ENCODE measurements at regions not wholly inside any gene's neighbourhood (a gene's known extent, or its start where the extent isn't known, plus 50 kb on each side); places are given as distances from the start of the nearest gene placed in this dataset.

GRCh38 chr20:6664574-6664973 lies 102.9 kb upstream of the BMP2 start:
- ChIA-PET CTCF (no interaction called here), POLR2A (no interaction called here)
- peaks cover 6% of the 10 kb centered on the region; the same call in 1 of the 2 replicates for H3K9me3 ChIP-seq
- H3K27me3 Mint-ChIP-seq (ENCODE audit: insufficient read depth, unreplicated experiment), result no peaks in the 10 kb centered on the region
- no peak for TF ChIP-seq CTCF (IDR thresholded peaks at IDR 0.05; ENCODE audit: insufficient read depth in 1 of 2, low read depth in 1 of 2, low read length in 1 of 2, severe bottlenecking in 1 of 2, unreplicated experiment in 1 of 2)
- peaks cover 34% of the 10 kb centered on the region for H3K4me1 Mint-ChIP-seq (ENCODE audit: low read depth, unreplicated experiment)
- H3K9me3 Mint-ChIP-seq (ENCODE audit: unreplicated experiment), result peaks cover 18% of the 10 kb centered on the region
- H3K27me3 ChIP-seq (replicated peaks; ENCODE audit: control insufficient read depth, insufficient read depth, low read length), result no peaks in the 10 kb centered on the region
- intact Hi-C loops (cut with micrococcal nuclease; ENCODE audit: unreplicated experiment), result no loop called here
- H3K4me3 ChIP-seq (ENCODE audit: low read depth, low read length), result no peak overlapping the region
- no peaks in the 10 kb centered on the region for H3K36me3 ChIP-seq (ENCODE audit: control insufficient read depth, insufficient read depth, low read length)
- H3K4me3 Mint-ChIP-seq (ENCODE audit: unreplicated experiment), result no peak overlapping the region
- DNase-seq, result no peak
- BruUV-seq (replicated peaks), result no TSS peak
- H3K27ac Mint-ChIP-seq (ENCODE audit: unreplicated experiment), result no peak overlapping the region
- no peaks in the 10 kb centered on the region for H3K36me3 Mint-ChIP-seq (ENCODE audit: insufficient read depth, unreplicated experiment)
- H3K4me1 ChIP-seq, result peaks cover 36% of the 10 kb centered on the region

GRCh38 chr20:6663751-6664388 lies 103.6 kb upstream of the BMP2 start:
- DNase-seq, result no peak
- BruUV-seq (replicated peaks), result no TSS peak
- intact Hi-C loops (cut with micrococcal nuclease; ENCODE audit: unreplicated experiment), result loop anchor here (2.0 kb wide), 1 partner anchor 17 kb away; no protein-coding TSS in a partner anchor

GRCh38 chr20:6663104-6663503 lies 104.4 kb upstream of the BMP2 start:
- no peak for DNase-seq
- peaks cover 18% of the 10 kb centered on the region for H3K9me3 Mint-ChIP-seq (ENCODE audit: unreplicated experiment)
- no peak for TF ChIP-seq CTCF (IDR thresholded peaks at IDR 0.05; ENCODE audit: insufficient read depth in 1 of 2, low read depth in 1 of 2, low read length in 1 of 2, severe bottlenecking in 1 of 2, unreplicated experiment in 1 of 2)
- CTCF ChIA-PET, result no interaction called here
- Histone ChIP-seq H3K27me3 (replicated peaks; ENCODE audit: control insufficient read depth, insufficient read depth, low read length) (no peaks in the 10 kb centered on the region), H3K36me3 (ENCODE audit: control insufficient read depth, insufficient read depth, low read length) (no peaks in the 10 kb centered on the region), H3K4me3 (ENCODE audit: low read depth, low read length) (no peak overlapping the region), H3K9me3 (peaks cover 6% of the 10 kb centered on the region; the same call in 1 of the 2 replicates), H3K4me1 (peaks cover 36% of the 10 kb centered on the region)
- no peak overlapping the region for H3K27ac Mint-ChIP-seq (ENCODE audit: unreplicated experiment)
- H3K4me3 Mint-ChIP-seq (ENCODE audit: unreplicated experiment), result no peak overlapping the region
- peaks cover 34% of the 10 kb centered on the region for H3K4me1 Mint-ChIP-seq (ENCODE audit: low read depth, unreplicated experiment)
- H3K36me3 Mint-ChIP-seq (ENCODE audit: insufficient read depth, unreplicated experiment), result no peaks in the 10 kb centered on the region
- POLR2A ChIA-PET, result no interaction called here
- no TSS peak for BruUV-seq (replicated peaks)
- intact Hi-C loops (cut with micrococcal nuclease; ENCODE audit: unreplicated experiment), result loop anchor here (2.0 kb wide), 1 partner anchor 16 kb away; no protein-coding TSS in a partner anchor
- H3K27me3 Mint-ChIP-seq (ENCODE audit: insufficient read depth, unreplicated experiment), result no peaks in the 10 kb centered on the region

More at GRCh38 chr20:6663751-6664388, 103.6 kb upstream of the BMP2 start:
- Histone ChIP-seq H3K4me3 (ENCODE audit: low read depth, low read length) (no peak overlapping the region), H3K9me3 (peaks cover 6% of the 10 kb centered on the region; the same call in 1 of the 2 replicates), H3K27me3 (replicated peaks; ENCODE audit: control insufficient read depth, insufficient read depth, low read length) (no peaks in the 10 kb centered on the region), H3K36me3 (ENCODE audit: control insufficient read depth, insufficient read depth, low read length) (no peaks in the 10 kb centered on the region), H3K4me1 (peaks cover 36% of the 10 kb centered on the region)
- Mint-ChIP-seq H3K9me3 (ENCODE audit: unreplicated experiment) (peaks cover 18% of the 10 kb centered on the region), H3K27ac (ENCODE audit: unreplicated experiment) (no peak overlapping the region), H3K4me3 (ENCODE audit: unreplicated experiment) (no peak overlapping the region), H3K36me3 (ENCODE audit: insufficient read depth, unreplicated experiment) (no peaks in the 10 kb centered on the region), H3K4me1 (ENCODE audit: low read depth, unreplicated experiment) (peaks cover 34% of the 10 kb centered on the region), H3K27me3 (ENCODE audit: insufficient read depth, unreplicated experiment) (no peaks in the 10 kb centered on the region)
- ChIA-PET POLR2A (no interaction called here), CTCF (no interaction called here)
- TF ChIP-seq CTCF (IDR thresholded peaks at IDR 0.05; ENCODE audit: insufficient read depth in 1 of 2, low read depth in 1 of 2, low read length in 1 of 2, severe bottlenecking in 1 of 2, unreplicated experiment in 1 of 2), result no peak
